ENCODE measurements at regions not wholly inside any gene's neighbourhood (a gene's known extent, or its start where the extent isn't known, plus 50 kb on each side); places are given as distances from the start of the nearest gene placed in this dataset.

- DNase-seq (ENCODE audit: low spot score) (no peak), ATAC-seq (no peak)
Observed at GRCh38 chr4:14496969-14497368, 505.3 kb upstream of the CPEB2 start.

GRCh38 chr4:14504162-14504561, 498.1 kb upstream of the CPEB2 start:
- ATAC-seq (no peak), DNase-seq (ENCODE audit: low spot score) (no peak)

GRCh38 chr4:14513471-14513870, 488.8 kb upstream of the CPEB2 start:
- ATAC-seq (no peak), DNase-seq (ENCODE audit: low spot score) (no peak)

DNA sequence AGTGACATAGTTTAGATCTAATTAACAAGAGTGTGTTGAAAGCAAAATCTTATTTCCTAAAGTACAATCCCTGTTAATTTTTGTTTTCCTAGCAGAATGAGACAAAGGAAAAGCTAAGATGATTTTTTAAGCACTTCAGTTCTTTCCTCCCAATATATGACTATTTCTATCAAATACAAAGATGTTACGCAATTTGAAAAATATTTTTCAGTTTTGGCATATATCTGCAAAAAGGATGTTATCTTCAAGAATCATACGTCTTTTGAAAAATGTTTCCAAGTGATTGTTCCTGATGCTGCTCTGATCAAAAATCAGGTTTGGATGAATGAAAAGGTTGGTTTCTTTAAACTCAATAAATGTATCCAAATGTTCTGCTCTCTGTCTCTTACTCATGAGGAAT, 486.7 kb upstream of the CPEB2 start:
- ATAC-seq = no peak
- no peak for DNase-seq (ENCODE audit: low spot score)

GRCh38 chr4:14518136-14518535, 484.1 kb upstream of the CPEB2 start:
- no peak for DNase-seq (ENCODE audit: low spot score)
- no peak for ATAC-seq

DNA sequence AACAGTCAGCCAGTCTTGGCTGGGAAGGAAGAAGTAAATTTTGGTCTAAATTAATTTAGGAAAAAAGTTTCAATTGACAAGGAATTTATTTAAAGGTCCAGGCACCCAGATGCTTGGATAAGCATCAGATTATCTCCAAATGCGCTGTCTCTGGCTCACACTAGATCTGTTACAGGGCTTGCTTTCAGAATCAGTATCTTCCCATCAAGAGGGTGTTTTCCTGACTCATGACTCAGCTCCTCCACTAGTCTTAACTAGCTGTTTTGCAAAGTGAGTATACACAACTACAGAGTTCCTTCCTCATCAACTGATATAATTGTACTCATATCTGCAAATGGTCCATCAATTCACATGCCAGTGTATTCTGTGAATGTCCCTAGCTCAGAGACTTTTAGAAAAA, 482.1 kb upstream of the CPEB2 start:
- ATAC-seq = no peak
- no peak for DNase-seq (ENCODE audit: low spot score)

GRCh38 chr4:14524276-14524675, 478.0 kb upstream of the CPEB2 start:
- ATAC-seq (no peak), DNase-seq (ENCODE audit: low spot score) (no peak)

DNA sequence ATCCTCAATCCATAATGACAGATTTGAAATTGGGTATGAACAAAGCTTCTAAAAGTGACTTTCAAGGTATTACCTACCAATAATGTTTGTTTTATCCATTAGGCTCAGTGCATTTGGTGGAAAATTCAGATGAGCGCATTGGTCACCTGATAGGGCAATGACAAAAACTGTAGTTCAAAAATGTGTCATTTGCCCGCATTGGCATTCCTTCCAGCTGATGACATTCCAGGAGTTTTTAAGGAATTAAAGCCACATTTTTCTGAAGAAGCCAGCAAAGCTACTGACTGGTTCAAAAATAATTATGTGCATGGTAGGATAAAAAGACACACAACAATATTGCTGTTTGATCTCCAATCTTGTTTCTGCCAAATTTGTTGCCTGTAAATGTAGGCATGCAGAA, 473.4 kb upstream of the CPEB2 start:
- ATAC-seq = no peak
- no peak for DNase-seq (ENCODE audit: low spot score)

DNA sequence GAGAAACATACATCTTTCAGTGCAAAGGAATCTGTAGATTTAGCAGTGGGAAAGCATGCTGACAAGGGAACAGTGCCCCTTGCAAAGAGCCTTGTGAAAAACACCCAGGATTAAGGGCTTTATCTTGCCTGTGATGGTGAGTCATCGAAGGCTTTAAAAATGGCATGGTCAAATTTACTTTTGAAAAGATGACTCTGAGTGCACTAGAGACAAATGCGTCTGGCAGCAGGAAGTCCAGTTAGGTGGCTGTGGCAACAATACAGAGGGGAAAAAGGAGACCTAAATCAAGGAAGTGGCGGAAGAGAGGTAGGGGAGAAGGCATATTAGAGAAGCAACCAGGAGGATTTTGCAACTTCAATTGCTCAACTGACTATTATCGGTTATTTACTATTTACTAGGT, 472.6 kb upstream of the CPEB2 start:
- DNase-seq (ENCODE audit: low spot score) (no peak), ATAC-seq (no peak)

DNA sequence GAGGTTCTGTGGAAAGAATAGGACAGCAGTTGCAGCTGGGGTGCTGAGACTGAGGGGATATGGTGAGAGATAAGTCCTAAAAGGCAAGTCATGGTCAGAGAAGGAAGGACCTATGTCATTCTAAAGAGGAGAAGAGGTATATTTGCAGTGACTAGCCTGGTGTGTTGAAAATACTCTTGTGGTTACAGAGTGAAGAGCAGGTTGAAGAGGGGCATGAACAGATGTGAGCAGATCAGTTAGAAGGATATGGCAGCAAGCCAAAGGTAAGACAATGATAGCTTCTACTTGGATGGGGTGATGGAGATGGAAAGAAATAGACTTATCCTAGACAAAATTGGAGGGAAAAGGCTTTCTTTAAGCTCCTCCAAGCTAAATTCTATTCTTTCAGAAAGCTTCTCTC, 469.8 kb upstream of the CPEB2 start:
- ATAC-seq = no peak
- no peak for DNase-seq (ENCODE audit: low spot score)

DNA sequence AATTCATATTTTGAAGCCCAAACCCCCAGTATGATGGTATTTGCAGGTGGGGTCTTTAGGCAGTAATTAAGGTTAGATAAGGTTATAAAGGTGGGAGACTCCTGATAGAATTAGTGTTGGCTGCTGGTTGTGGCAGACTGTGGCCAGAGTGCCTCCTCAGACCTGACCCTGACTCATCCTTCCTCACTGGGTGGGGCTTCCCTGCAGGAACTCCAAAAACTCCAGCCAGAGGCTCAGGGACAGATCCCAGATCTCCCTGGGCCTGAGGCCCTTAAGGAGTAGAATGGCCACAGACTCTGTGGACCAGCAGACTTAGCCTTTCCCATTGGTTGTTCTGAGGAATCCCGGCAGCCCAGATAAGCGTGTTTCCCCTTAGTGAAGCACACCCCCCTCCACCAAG, 463.0 kb upstream of the CPEB2 start:
- ATAC-seq (no peak), DNase-seq (ENCODE audit: low spot score) (no peak)

DNA sequence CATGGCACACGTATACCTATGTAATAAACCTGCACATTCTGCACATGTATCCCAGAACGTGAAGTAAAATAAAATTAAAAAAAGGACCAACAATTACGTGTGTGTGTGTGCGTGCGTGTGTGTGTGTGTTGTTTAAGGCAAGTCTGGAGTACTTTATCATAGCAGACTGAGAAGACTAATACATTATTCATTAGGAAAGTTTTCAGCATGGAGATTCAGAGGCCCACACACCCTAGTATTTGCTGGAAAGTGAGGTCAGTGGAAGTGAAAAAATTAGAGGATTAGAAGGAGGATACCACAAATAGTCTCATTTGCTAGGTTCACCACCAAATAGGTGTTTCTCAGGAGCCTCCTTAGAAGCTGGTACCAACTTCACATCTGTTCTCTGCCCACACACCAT, 457.1 kb upstream of the CPEB2 start:
- ATAC-seq (no peak), DNase-seq (ENCODE audit: low spot score) (no peak)

DNA sequence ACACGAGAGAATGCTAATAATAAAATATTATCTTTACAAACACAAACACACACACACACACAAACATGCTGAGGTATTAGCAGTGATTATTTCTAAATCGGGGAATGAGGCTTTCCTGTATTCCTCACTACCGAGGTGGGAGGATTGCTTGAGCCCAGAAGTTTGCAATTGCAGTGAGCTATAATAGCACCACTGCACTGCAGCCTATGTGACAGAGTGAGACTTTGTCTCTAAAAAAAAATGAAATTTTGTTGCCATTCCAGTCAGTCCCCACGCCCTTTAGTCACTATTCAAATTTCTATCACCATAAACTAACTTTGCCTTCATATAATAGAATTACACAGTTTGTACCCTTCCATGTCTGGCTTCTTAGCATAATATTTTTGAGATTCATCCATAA, 456.5 kb upstream of the CPEB2 start:
- ATAC-seq (no peak), DNase-seq (ENCODE audit: low spot score) (no peak)

- no peak for DNase-seq (ENCODE audit: low spot score)
- ATAC-seq = no peak
Observed at GRCh38 chr4:14552119-14552518, 450.2 kb upstream of the CPEB2 start.

- ATAC-seq (no peak), DNase-seq (ENCODE audit: low spot score) (no peak)
Observed at GRCh38 chr4:14559646-14560045, 442.6 kb upstream of the CPEB2 start.

DNA sequence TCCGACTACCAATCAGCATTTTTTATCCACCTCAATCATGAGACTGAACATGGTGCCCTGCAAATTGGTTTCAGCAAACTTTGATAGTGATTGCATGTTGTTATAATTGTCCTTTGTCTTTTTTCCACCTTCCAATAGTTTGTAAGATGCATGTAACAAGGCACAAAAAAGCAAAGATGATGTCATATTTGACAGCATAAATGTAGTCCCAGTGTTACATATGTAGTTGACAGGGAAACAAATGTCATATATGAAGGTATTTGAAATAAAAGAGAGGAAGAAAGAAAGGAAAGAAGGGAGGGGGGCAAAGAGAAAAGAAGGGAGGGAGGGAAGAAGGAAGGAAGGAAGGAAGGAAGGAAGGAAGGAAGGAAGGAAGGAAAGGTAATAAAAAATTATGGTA, 441.7 kb upstream of the CPEB2 start:
- no peak for ATAC-seq
- DNase-seq (ENCODE audit: low spot score) = no peak

DNA sequence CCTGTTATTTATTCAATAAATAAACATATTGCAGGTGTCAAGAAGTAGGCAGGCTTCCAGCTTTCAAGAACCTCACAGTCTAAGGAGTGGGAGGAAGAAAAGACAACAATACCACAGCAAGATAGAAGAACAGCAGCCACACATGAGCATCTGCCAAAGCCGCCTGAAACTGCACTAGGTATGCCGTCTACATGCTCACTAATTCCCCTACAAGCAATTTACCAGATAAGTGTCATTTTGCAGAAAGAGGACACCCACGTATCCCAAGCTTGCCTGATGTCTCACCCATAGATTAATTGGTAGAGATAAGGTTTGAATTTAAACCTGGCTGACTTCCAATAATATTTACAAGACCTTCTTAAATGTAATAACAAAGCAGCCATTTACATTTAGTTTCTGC, 439.4 kb upstream of the CPEB2 start:
- ATAC-seq (no peak), DNase-seq (ENCODE audit: low spot score) (no peak)

DNA sequence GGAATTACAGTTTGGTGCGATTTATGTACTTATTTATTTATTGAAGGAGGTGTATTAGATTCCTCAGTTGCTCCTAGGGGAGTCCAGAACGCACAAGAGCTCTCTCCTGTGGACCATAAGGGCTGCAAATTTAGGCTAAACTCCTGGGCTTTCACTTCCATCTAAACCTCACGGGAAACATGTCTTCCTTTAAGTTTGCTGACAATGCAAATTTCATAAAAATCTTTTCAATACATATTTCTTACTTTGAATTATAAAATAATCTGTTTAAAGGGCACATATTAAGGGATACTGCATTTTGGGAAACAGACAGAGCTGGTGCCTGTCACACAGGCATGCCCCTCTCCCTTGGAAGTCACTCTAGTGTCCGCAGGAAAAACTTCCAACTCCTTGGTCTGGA, 438.0 kb upstream of the CPEB2 start:
- ATAC-seq (no peak), DNase-seq (ENCODE audit: low spot score) (no peak)

- DNase-seq (ENCODE audit: low spot score) = no peak
- ATAC-seq = no peak
Observed at GRCh38 chr4:14566518-14566917, 435.8 kb upstream of the CPEB2 start.

DNA sequence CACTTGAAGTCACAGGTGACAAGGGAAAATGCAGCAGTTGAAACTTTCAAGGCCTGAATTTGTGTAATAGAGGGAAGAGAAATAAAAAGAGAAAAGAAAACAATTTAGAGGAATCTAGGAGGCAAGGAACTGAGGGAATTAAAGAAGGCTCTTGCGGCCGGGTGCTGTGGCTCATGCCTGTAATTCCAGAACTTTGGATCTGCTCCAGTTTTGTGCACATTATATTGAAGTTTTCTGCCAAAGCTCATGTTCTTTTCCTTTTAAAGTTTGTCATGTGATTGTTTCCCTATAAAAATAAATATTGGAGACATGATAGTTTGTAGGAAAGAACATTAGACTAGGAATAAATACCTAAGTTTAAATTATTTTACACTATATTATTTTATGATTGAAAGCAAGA, 433.9 kb upstream of the CPEB2 start:
- ATAC-seq = no peak
- DNase-seq (ENCODE audit: low spot score) = no peak

GRCh38 chr4:14575289-14575688, 427.0 kb upstream of the CPEB2 start:
- ATAC-seq (no peak), DNase-seq (ENCODE audit: low spot score) (no peak)

DNA sequence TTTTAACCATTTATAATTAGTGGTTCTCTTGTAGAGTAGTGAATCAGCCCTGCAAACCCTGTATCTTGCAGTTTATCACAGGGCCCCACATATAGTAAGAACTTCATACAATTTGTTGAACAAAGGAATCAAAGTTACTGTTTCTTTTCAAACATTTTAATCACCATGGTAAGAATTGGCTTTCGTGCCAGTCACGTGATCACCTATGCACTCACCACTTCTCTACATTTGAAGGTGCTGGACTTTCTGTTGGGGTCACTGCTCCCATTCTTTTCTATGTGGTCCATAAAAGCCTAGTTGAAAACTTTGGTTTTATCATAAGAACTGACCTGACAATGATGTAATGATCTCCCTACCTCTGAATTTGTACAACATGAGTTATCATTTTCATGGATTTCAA, 426.4 kb upstream of the CPEB2 start:
- DNase-seq (ENCODE audit: low spot score) (no peak), ATAC-seq (no peak)

DNA sequence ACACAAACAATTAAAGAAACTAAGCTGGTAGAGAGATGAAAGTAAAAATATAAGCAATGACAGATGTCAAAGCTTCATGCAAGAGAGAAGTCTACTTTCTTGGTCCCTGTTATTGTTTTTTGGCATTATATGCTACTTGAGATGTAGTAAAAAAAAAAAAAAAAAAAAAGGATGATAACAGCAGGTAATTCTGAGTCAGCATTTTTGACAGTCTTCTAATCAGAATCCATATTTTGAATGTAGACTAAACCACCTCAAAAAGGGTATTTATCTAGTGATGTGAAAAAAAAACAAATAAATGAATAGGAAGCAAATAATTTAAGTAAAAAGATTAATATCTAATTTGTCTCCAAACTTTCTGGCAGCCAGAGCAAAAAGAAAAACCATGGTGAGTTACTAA, 422.2 kb upstream of the CPEB2 start:
- no peak for ATAC-seq

GRCh38 chr4:14581741-14582140, 420.5 kb upstream of the CPEB2 start:
- ATAC-seq = no peak
- DNase-seq (ENCODE audit: low spot score) = no peak

More for the DNA sequence above, 422.2 kb upstream of the CPEB2 start:
- no peak for DNase-seq (ENCODE audit: low spot score)
